HepG2 (cell line): ENCODE measurements at regions not wholly inside any gene's neighbourhood (a gene's known extent, or its start where the extent isn't known, plus 50 kb on each side); places are given as distances from the start of the nearest gene placed in this dataset.

Experiments used
- NONO ChIP-seq, 2 experiments: fragments of 450-650 bp in 1 of 2; sonication (generic) in 1 of 2; formaldehyde crosslinking in 1 of 2; IDR thresholded peaks in 1 of 2; conservative IDR thresholded peaks in 1 of 2; 2 replicates each; pipeline versions ENCODE4 v1.6.1 to v1.8.0; 2017 to 2022; ENCODE audit warnings: mild to moderate bottlenecking in 1 of 2, missing genetic modification reagents in 1 of 2, moderate library complexity in 1 of 2
- RFX3 ChIP-seq: IDR thresholded peaks from 2 replicates; pipeline ENCODE4 v1.6.1; 2016; ENCODE audit warnings: missing biosample characterization, missing genetic modification reagents
- SIX1 ChIP-seq: sonication (generic); formaldehyde crosslinking; IDR thresholded peaks from 2 replicates; pipeline ENCODE4 v1.4.0; 2020; ENCODE audit warnings: missing genetic modification reagents, borderline replicate concordance
- SMAD3 ChIP-seq: sonication (generic); formaldehyde crosslinking; IDR thresholded peaks from 2 replicates; pipeline ENCODE4 v1.4.0; 2020; ENCODE audit warnings: missing genetic modification reagents
- ZFP82 ChIP-seq: sonication (generic); formaldehyde crosslinking; IDR thresholded peaks from 2 replicates; pipeline ENCODE4 v1.5.1; 2020; ENCODE audit warnings: mild to moderate bottlenecking, missing genetic modification reagents, borderline replicate concordance
- ZNF34 ChIP-seq: sonication (generic); formaldehyde crosslinking; IDR thresholded peaks from 2 replicates; pipeline ENCODE4 v1.4.0; 2020; ENCODE audit warnings: mild to moderate bottlenecking, missing genetic modification reagents, borderline replicate concordance
- ZNF354B ChIP-seq: sonication (generic); formaldehyde crosslinking; IDR thresholded peaks from 2 replicates; pipeline ENCODE4 v1.8.0; 2022; ENCODE audit warnings: mild to moderate bottlenecking, missing genetic modification reagents
- ZNF367 ChIP-seq: sonication (generic); formaldehyde crosslinking; IDR thresholded peaks from 2 replicates; pipeline ENCODE4 v1.4.0; 2020; ENCODE audit warnings: missing genetic modification reagents, borderline replicate concordance
- ZNF678 ChIP-seq: sonication (generic); formaldehyde crosslinking; IDR thresholded peaks from 2 replicates; pipeline ENCODE4 v1.4.0; 2020; ENCODE audit warnings: mild to moderate bottlenecking, missing genetic modification reagents
- ZNF724P ChIP-seq: sonication (generic); formaldehyde crosslinking; IDR thresholded peaks from 2 replicates; pipeline ENCODE4 v1.8.0; 2022; ENCODE audit warnings: missing genetic modification reagents, borderline replicate concordance
- TF ChIP-seq, protein P1 (sequence below): sonication (generic); formaldehyde crosslinking; IDR thresholded peaks from 2 replicates; pipeline ENCODE4 v1.4.0; 2020; ENCODE audit warnings: mild to moderate bottlenecking, missing genetic modification reagents
- TF ChIP-seq, protein P2 (sequence below): IDR thresholded peaks from 2 replicates; pipeline ENCODE4 v1.6.1; 2016; ENCODE audit warnings: control low read depth

DNA sequence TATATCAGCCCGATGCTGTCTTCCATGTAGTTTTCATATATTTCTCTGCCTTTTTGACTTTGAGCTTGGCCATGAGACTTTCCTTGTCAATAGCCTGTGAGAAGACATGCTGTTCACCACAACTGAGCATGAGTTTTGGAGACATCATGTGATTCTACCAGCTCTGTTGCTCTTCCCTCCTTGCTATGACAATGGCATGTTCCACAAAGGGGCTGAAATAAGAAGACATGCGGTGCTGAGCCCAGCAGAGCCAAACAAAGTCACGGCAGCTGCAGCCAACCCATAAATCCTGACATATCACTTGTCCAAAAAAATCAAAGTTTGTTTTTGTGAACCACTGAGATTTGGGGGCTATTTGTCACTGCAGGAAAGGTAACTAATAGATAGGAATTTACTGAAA lies 343.4 kb upstream of the KITLG start (continued):
- TF ChIP-seq, protein P1, sequence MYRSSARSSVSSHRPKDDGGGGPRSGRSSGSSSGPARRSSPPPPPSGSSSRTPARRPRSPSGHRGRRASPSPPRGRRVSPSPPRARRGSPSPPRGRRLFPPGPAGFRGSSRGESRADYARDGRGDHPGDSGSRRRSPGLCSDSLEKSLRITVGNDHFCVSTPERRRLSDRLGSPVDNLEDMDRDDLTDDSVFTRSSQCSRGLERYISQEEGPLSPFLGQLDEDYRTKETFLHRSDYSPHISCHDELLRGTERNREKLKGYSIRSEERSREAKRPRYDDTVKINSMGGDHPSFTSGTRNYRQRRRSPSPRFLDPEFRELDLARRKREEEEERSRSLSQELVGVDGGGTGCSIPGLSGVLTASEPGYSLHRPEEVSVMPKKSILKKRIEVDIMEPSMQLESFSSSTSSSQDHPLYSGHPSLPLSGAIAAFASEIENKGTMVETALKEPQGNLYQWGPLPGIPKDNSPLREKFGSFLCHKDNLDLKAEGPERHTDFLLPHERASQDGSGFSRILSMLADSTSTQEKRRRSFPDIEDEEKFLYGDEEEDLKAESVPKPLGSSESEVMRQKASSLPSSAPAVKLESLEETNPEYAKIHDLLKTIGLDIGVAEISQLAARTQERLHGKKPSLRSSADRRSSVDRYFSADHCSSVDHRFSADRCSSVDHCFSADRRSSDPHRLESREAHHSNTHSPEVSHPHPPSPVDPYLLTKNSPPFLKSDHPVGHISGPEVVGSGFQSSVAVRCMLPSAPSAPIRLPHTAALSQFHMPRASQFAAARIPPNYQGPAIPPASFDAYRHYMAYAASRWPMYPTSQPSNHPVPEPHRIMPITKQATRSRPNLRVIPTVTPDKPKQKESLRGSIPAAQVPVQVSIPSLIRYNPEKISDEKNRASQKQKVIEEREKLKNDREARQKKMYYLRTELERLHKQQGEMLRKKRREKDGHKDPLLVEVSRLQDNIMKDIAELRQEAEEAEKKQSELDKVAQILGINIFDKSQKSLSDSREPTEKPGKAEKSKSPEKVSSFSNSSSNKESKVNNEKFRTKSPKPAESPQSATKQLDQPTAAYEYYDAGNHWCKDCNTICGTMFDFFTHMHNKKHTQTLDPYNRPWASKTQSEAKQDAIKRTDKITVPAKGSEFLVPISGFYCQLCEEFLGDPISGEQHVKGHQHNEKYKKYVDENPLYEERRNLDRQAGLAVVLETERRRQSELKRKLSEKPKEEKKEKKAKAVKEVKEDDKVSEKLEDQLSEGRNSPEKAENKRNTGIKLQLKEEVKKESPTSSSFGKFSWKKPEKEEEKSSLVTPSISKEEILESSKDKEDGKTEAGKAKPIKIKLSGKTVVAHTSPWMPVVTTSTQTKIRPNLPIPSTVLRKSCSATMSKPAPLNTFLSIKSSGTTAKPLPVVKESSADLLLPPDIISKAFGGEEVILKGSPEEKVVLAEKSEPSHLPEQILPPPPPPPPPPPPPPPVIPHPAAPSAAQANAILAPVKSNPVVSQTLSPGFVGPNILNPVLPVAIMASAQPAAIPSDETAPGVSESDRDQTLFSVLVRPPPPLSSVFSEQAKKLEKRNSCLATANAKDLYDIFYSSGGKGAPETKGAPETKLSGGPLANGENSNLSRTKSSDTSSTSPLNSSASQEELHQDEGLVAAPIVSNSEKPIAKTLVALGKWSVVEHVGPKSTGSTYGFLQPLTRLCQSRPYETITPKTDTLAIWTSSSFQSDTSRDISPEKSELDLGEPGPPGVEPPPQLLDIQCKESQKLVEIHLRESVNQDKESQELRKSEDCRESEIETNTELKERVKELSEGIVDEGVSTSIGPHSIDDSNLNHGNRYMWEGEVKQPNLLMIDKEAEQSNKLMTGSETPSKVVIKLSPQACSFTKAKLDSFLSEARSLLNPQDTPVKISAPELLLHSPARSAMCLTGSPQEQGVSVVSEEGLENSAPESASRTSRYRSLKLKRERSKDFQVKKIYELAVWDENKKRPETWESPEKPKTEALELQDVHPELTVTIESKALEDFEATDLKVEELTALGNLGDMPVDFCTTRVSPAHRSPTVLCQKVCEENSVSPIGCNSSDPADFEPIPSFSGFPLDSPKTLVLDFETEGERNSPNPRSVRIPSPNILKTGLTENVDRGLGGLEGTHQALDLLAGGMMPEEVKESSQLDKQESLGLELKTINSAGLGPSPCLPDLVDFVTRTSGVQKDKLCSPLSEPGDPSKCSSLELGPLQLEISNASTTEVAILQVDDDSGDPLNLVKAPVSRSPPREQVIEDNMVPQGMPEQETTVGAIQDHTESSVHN = no peak
- TF ChIP-seq ZNF354B (CRISPR knock-in tag) (no peak), RFX3 (CRISPR knock-in tag) (no peak), SMAD3 (no peak), ZNF678 (no peak), ZNF367 (no peak), SIX1 (no peak), NONO (IDR thresholded peaks at IDR 0.05) (no peak), NONO (CRISPR knock-in tag; conservative IDR thresholded peaks at IDR 0.05) (no peak), ZNF724P (no peak), ZNF34 (CRISPR knock-in tag) (no peak), ZFP82 (no peak)
- TF ChIP-seq, protein P2, sequence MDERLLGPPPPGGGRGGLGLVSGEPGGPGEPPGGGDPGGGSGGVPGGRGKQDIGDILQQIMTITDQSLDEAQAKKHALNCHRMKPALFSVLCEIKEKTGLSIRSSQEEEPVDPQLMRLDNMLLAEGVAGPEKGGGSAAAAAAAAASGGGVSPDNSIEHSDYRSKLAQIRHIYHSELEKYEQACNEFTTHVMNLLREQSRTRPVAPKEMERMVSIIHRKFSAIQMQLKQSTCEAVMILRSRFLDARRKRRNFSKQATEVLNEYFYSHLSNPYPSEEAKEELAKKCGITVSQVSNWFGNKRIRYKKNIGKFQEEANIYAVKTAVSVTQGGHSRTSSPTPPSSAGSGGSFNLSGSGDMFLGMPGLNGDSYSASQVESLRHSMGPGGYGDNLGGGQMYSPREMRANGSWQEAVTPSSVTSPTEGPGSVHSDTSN (CRISPR knock-in tag) = no peak
